ENCODE measurements at regions not wholly inside any gene's neighbourhood (a gene's known extent, or its start where the extent isn't known, plus 50 kb on each side); places are given as distances from the start of the nearest gene placed in this dataset.

GRCh38 chrX:137405449-137406140 lies 160.3 kb upstream of the ZIC3 start:
- no peak for DNase-seq (ENCODE audit: low read depth)
- no peak overlapping the region for H3K4me3 ChIP-seq (ENCODE audit: low read depth, low read length)

- H3K4me3 ChIP-seq (ENCODE audit: low read depth, low read length), result no peak overlapping the region
Observed at GRCh38 chrX:137401092-137401491, 164.8 kb upstream of the ZIC3 start.

GRCh38 chrX:137387646-137388045 lies 178.3 kb upstream of the ZIC3 start:
- DNase-seq (ENCODE audit: low read depth), result no peak

More at GRCh38 chrX:137401092-137401491, 164.8 kb upstream of the ZIC3 start:
- no peak for DNase-seq (ENCODE audit: low read depth)

GRCh38 chrX:137366018-137366633 lies 199.8 kb upstream of the ZIC3 start:
- no peak for DNase-seq (ENCODE audit: low read depth)
- no peak overlapping the region for H3K4me3 ChIP-seq (ENCODE audit: low read depth, low read length)

More at GRCh38 chrX:137387646-137388045, 178.3 kb upstream of the ZIC3 start:
- no peak overlapping the region for H3K4me3 ChIP-seq (ENCODE audit: low read depth, low read length)

GRCh38 chrX:137363559-137363958 lies 202.4 kb upstream of the ZIC3 start:
- no peak for DNase-seq (ENCODE audit: low read depth)

DNA sequence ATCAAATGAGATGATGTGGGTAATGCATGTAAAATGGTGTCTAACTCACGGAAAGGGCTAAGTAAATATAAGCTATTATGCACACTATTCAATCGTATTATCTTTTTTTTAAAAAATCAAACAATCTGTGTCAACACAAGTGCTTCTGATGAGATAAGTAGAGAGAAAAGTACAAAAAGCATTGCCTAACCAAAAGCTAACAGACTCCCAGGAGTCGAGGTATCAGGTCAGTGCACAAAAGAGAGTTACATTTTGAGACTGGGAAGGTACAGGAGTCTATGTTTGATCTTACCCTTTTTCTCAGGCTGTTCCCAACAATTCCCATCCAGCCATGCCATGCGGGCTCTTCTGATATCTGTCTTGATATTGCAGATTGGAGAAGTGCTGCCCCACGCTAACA lies 203.3 kb upstream of the ZIC3 start:
- no peak overlapping the region for H3K4me3 ChIP-seq (ENCODE audit: low read depth, low read length)
- DNase-seq (ENCODE audit: low read depth), result no peak

More at GRCh38 chrX:137363559-137363958, 202.4 kb upstream of the ZIC3 start:
- no peak overlapping the region for H3K4me3 ChIP-seq (ENCODE audit: low read depth, low read length)

DNA sequence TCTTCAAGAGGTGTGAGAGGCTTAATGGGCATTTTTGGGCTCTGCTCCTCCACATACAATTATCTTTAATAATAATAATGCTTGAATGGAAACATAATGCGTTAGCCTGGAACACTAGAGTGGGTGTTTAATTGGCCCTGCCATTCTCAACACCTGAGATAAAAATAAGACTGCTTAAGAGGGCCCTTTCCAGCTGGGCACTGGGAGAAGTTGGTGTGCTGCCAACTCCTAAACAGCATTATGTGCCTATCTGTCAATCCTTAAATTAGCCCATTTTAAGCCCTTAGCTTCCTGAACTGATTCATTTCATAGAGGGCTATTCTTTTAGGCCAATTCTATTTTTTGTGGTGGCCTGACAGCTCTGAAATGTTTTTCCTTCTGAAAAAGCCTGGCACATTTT lies 211.1 kb upstream of the ZIC3 start:
- H3K4me3 ChIP-seq (ENCODE audit: low read depth, low read length), result no peak overlapping the region
- DNase-seq (ENCODE audit: low read depth), result no peak

DNA sequence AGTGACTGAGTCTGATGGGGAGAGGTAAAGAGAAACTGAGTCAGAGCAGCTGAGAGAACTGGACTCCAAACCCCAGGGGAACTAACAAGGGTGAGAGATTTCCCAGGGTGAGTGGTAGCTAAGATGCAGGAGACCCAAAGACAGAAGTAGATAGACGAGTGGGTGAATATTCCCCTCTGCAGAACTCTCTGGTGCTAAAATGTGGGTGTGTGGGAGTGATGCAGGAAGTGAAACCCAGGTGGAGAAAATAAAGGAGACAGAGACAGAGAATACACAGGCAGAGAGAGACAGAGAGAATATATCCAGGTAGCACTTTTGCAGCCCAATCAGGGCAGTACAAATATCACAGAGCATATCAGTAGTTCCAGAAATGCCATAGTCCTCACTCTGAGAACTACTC lies 212.5 kb upstream of the ZIC3 start:
- no peak overlapping the region for H3K4me3 ChIP-seq (ENCODE audit: low read depth, low read length)
- DNase-seq (ENCODE audit: low read depth), result no peak

DNA sequence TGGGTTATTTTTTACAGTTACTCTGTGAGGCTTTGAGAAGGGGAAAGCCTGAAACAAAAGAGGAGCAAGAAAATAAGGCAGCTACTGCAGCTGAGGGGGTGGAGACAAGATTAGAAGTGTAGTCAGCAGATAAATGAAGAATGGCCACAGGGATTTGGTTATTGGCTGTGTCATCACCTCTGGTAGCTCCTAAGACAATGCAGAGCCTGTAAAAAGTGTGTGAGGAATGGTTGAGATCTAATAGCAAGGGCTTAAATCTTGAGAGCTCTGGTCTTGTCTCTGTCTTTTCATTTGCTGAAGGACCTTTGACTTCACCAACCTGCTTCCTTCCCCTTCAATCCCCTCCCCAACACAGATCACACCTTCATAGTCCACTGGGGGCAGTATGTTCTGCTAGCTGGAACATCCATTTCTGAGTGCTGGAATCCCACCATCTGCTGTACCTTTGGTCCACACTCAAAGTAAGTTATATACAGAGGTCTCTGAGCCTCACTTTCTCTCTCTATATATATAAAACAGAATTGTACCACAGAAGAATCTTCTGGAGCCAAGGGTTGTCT lies 213.7 kb upstream of the ZIC3 start:
- no peak for DNase-seq (ENCODE audit: low read depth)
- H3K4me3 ChIP-seq (ENCODE audit: low read depth, low read length), result no peak overlapping the region

DNA sequence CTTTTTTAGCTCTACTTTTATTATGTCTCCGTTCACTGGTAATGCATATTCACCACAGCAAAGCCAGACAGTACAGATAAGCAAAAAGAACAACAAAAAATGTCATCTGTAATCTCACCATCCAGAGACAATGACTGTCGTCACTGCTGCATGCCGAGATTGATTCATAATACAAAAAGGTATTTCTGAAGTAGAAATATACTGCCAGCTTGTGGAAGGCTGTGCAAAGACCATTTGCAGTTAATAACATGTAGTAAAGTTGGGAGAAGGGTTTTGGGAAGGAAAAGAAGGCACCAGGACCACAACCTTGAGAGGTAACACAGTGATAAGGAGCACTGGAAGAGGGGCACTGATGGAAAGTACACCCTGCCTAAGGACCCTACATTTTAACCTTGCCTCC lies 223.0 kb upstream of the ZIC3 start:
- no peak overlapping the region for H3K4me3 ChIP-seq (ENCODE audit: low read depth, low read length)
- no peak for DNase-seq (ENCODE audit: low read depth)

DNA sequence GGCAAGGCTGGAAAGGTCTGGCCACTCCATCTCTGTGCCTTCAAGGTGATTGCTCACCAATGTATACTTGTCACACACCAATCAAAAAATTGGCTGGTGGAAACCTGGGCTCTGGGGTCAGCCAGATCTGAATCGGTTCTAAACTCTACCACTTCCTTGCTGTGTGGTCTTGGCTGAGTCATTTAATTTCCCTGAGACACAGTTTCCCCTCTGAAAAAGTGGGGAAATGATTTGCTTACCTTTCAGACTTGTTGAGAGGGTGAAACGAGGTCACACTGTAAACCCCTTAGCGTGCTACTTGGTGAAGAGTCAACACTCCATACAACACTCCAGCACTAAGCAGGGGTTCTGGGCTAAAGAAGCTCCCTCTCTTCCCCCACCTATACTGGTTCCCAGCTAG lies 252.3 kb upstream of the ZIC3 start:
- no peak for DNase-seq (ENCODE audit: low read depth)
- H3K4me3 ChIP-seq (ENCODE audit: low read depth, low read length), result no peak overlapping the region

DNA sequence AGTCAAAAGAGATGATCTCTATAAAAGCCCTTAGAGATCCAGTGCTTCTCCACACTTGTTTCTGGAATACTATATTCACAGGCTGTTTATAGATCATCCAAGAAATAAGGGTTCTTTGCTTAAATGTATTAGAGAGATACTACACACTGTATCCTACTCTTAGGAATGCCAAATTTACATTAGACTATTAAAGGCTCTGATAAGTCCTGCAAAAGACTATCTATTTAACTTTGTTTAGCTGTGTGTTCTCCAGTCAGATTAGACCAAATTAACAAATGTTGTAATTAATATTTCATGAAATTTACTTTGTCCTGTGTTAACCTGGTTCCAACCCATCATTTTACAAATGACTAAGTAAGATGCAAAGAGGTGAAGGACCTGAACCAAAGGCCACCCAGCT lies 260.5 kb upstream of the ZIC3 start:
- no peak overlapping the region for H3K4me3 ChIP-seq (ENCODE audit: low read depth, low read length)
- no peak for DNase-seq (ENCODE audit: low read depth)

DNA sequence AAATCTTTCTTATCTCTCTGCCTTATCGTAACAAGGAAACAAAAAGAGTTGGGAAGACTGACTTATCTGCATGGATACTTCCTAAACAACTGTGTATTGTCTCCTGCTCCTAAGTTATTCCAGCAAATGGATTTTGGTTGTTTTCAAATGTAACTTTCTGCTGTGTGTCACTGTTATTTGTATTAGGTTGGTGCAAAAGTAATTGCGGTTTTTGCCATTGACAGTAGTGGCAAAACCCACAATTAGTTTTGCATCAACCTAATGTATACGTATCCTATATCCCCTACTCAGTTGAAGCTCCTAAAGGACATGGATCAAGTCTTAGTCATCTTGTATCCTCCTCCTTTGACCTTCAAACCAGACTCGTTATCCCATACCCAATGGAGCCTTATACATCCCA lies 263.4 kb upstream of the GPR101 start:
- H3K4me3 ChIP-seq (ENCODE audit: low read depth, low read length), result no peak overlapping the region
- no peak for DNase-seq (ENCODE audit: low read depth)

DNA sequence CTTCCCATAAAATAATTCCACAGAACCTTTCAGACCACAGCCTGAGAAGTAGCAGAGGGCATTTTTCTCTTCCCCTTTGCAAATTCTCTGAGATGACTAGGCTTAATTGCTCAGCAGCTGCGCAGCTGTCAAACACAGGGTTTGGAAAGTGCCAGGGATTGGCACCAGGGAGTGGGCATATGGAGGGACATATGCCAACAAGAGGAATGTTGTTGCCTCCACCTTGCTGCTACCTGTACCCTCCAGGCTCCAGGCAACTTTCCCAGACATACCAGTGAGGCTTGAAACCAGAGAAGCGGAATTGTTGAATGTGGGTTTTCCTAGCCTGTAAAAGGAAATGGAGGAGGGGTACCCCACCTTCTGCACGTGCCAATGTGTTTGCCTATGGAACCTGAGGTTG lies 256.2 kb upstream of the GPR101 start:
- H3K4me3 ChIP-seq (ENCODE audit: low read depth, low read length), result no peak overlapping the region
- no peak for DNase-seq (ENCODE audit: low read depth)

DNA sequence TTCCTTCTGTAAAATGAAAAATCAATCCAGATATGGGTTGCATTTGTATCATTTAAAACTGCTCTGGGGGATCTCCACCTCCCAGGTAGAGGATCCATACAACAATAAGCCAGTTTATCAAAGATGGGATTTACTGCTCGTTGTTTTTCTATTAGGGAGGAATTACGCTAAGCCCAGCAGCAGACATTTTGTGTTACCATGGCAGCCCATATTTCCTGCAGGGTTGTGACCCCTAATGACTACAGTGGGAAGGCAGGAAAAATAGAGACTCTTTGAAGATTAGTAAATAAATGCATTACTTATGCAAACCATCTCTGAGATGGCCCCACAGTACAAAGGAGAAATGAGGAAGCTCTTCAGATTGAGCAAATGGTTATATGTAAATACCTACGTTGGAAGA lies 253.4 kb upstream of the GPR101 start:
- DNase-seq (ENCODE audit: low read depth), result no peak
- no peak overlapping the region for H3K4me3 ChIP-seq (ENCODE audit: low read depth, low read length)

DNA sequence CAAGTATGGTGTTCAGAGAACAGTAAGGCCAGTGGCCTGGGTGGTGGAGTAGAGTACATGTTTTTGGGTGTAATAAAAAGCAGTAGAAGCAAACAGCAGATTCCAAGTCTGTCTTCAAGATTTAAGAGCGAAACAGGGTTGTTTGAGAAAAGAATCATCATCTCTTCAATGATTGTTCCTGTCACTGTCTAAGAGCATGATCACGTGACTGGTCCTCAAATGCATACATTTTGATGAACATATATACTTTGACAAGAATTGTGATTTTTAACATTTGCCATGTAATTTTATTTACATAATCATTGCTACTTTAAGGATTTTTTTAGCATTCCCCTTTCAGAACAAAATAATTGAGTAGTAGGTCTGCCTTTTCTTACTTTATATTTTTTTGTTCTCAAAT lies 252.6 kb upstream of the GPR101 start:
- H3K4me3 ChIP-seq (ENCODE audit: low read depth, low read length), result no peak overlapping the region
- no peak for DNase-seq (ENCODE audit: low read depth)

DNA sequence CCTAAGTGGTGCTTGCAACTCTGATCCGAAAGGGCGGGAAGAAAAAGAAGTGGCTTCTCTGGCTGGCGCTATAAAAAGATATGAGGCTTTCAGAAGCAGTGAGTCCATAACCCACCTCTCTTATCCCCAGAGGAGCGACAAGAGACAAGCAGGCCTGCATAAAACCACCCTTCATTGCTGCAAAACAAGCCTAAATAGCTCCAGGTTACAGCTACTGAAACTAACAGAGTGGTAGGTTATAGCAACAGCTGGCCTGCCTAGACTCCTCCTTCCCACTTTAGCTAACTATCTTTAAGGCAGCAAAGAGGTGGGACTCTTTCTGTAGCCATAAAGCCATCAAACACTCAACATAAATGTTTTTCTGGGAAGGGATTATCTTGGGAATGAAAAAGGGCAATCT lies 245.0 kb upstream of the GPR101 start:
- no peak overlapping the region for H3K4me3 ChIP-seq (ENCODE audit: low read depth, low read length)
- DNase-seq (ENCODE audit: low read depth), result no peak

- DNase-seq (ENCODE audit: low read depth), result no peak
- H3K4me3 ChIP-seq (ENCODE audit: low read depth, low read length), result no peak overlapping the region
Observed at GRCh38 chrX:137263374-137263773, 229.6 kb upstream of the GPR101 start.

GRCh38 chrX:137245183-137245582 lies 211.4 kb upstream of the GPR101 start:
- no peak overlapping the region for H3K4me3 ChIP-seq (ENCODE audit: low read depth, low read length)
- no peak for DNase-seq (ENCODE audit: low read depth)

DNA sequence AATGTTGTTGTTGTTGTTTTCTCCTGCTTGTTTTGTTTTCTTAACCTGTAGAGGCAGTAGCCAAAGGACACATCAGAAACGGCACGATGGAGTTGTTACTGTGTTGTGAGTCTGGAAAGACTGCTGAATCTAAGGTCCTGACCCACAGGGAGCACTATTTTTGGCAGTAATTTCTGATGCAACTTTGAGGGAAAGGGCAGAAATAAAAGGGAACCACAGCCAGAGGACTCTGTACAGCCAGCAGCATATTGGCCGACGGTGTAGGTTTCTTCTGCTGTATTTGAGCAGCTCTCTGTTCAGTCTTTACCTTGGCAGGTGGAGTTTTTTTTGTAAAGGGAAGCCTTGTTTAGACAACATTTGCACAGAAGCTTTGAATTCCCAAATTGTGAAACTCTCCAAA lies 203.0 kb upstream of the GPR101 start:
- no peak overlapping the region for H3K4me3 ChIP-seq (ENCODE audit: low read depth, low read length)
- DNase-seq (ENCODE audit: low read depth), result no peak

Data from skeletal muscle cell (primary cell).